Body of pancreas (tissue), 4 donors: ENCODE measurements at regions not wholly inside any gene's neighbourhood (a gene's known extent, or its start where the extent isn't known, plus 50 kb on each side); places are given as distances from the start of the nearest gene placed in this dataset.

Source experiments
- ATAC-seq: fragments of 150-250 bp; one replicate; pipeline ENCODE4 v1.9.1; 2016
- DNase-seq, 4 donors: peaks; one replicate each; pipeline ENCODE4 v3.0.0-alpha.2; 2019
- H3K27ac ChIP-seq, 4 donors: fragments of 200-600 bp; sonication (generic); 1 replicate in 3 of 4; 2 replicates in 1 of 4; pipeline versions ENCODE4 v1.5.1 to v1.6.1; 2016 to 2019; ENCODE audit warnings: mild to moderate bottlenecking in 1 of 4, mixed read lengths in 1 of 4, moderate library complexity in 1 of 4
- H3K27me3 ChIP-seq, 2 donors: fragments of 200-600 bp; sonication (generic); one replicate each; pipeline ENCODE4 v1.6.0; 2016; ENCODE audit warnings: mild to moderate bottlenecking in 1 of 2
- H3K36me3 ChIP-seq, 2 donors: fragments of 200-600 bp; sonication (generic); replicated peaks in 1 of 2; 2 replicates each; pipeline ENCODE4 v1.5.1; 2016; ENCODE audit warnings: low read depth in 2 of 2; ENCODE audit not compliant: insufficient read depth in 1 of 2
- H3K4me1 ChIP-seq: fragments of 200-600 bp; sonication (generic); one replicate; pipeline ENCODE4 v1.6.0; 2016
- H3K4me3 ChIP-seq, 2 donors: fragments of 200-600 bp; sonication (generic); 1 replicate in 1 of 2; 2 replicates in 1 of 2; pipeline ENCODE4 v1.5.1; 2016 to 2019
- H3K9me3 ChIP-seq, 3 donors: fragments of 200-600 bp; sonication (generic); 1 replicate in 2 of 3; 2 replicates in 1 of 3; pipeline ENCODE4 v1.5.1; 2016
- CTCF ChIP-seq, 7 experiments: fragments of 450-650 bp in 4 of 7; fragments of 200-600 bp in 3 of 7; sonication (generic) in 3 of 7; IDR thresholded peaks; one replicate each; pipeline ENCODE4 v1.5.1; 2016 to 2019; ENCODE audit warnings: antibody characterized with exemption in 7 of 7
- POLR2A ChIP-seq, 3 donors: fragments of 450-650 bp; IDR thresholded peaks; one replicate each; pipeline ENCODE4 v1.6.1; 2016; ENCODE audit warnings: antibody characterized with exemption in 3 of 3, mild to moderate bottlenecking in 2 of 3
- WGBS, 2 donors: methylation state at CpG; one replicate each; pipeline ENCODE4 v1.1.5; 2017; 5-methylcytosine and 5-hydroxymethylcytosine counted together
- intact Hi-C: fragments of 100-400 bp; cut with DNase I; formaldehyde crosslinking; loops from one replicate; pipeline ENCODE4 v1.15.1; 2023

GRCh38 chr2:18912225-18912888, 323.0 kb upstream of the NT5C1B start:
- no peak for DNase-seq
- H3K27me3 ChIP-seq: no peaks in the 10 kb centered on the region
- H3K4me3 ChIP-seq: no peak overlapping the region
- no peak for TF ChIP-seq CTCF (IDR thresholded peaks at IDR 0.05)
- TF ChIP-seq POLR2A (IDR thresholded peaks at IDR 0.05): no peak
- intact Hi-C loops: no loop called here
- no peaks in the 10 kb centered on the region for H3K9me3 ChIP-seq
- WGBS, 2 donors: 50 to 57% methylated on average over 8 of the region's 8 CpGs
- ATAC-seq: no peak
- H3K27ac ChIP-seq: no peak overlapping the region
- H3K36me3 ChIP-seq: no peaks in the 10 kb centered on the region
- H3K4me1 ChIP-seq: no peaks in the 10 kb centered on the region

GRCh38 chr2:18911416-18911815, 322.0 kb upstream of the NT5C1B start:
- 89 to 90% methylated on average over 7 of the region's 7 CpGs for WGBS, 2 donors
- Histone ChIP-seq H3K27me3 (no peaks in the 10 kb centered on the region), H3K27ac (no peak overlapping the region), H3K9me3 (no peaks in the 10 kb centered on the region), H3K4me3 (no peak overlapping the region), H3K36me3 (no peaks in the 10 kb centered on the region), H3K4me1 (no peaks in the 10 kb centered on the region)
- DNase-seq: no peak
- TF ChIP-seq POLR2A (IDR thresholded peaks at IDR 0.05) (no peak), CTCF (IDR thresholded peaks at IDR 0.05) (no peak)
- no peak for ATAC-seq
- intact Hi-C loops: no loop called here

- DNase-seq (peak in 1 of 4 donors; percentile 19), ATAC-seq (no peak)
- WGBS, 2 donors: 68 to 86% methylated on average over 4 of the region's 4 CpGs
- Histone ChIP-seq H3K4me3 (no peak overlapping the region), H3K27me3 (no peaks in the 10 kb centered on the region), H3K27ac (no peak overlapping the region), H3K36me3 (no peaks in the 10 kb centered on the region), H3K4me1 (no peaks in the 10 kb centered on the region), H3K9me3 (no peaks in the 10 kb centered on the region)
- intact Hi-C loops: no loop called here
- no peak for TF ChIP-seq CTCF (IDR thresholded peaks at IDR 0.05)
- TF ChIP-seq POLR2A (IDR thresholded peaks at IDR 0.05): no peak
Measured at GRCh38 chr2:18910843-18911242, 321.5 kb upstream of the NT5C1B start.

GRCh38 chr2:18907937-18908336, 318.6 kb upstream of the NT5C1B start:
- ATAC-seq (no peak), DNase-seq (no peak)
- WGBS, 2 donors: 87 to 90% methylated on average over 3 of the region's 3 CpGs
- H3K4me1 ChIP-seq: no peaks in the 10 kb centered on the region
- H3K9me3 ChIP-seq: no peaks in the 10 kb centered on the region
- no peaks in the 10 kb centered on the region for H3K36me3 ChIP-seq
- no peak overlapping the region for H3K27ac ChIP-seq
- no peak for TF ChIP-seq CTCF (IDR thresholded peaks at IDR 0.05)
- no peak for TF ChIP-seq POLR2A (IDR thresholded peaks at IDR 0.05)
- no peak overlapping the region for H3K4me3 ChIP-seq
- intact Hi-C loops: no loop called here
- H3K27me3 ChIP-seq: no peaks in the 10 kb centered on the region

GRCh38 chr2:18907508-18907907, 318.1 kb upstream of the NT5C1B start:
- no peak for DNase-seq
- no peak for ATAC-seq
- no peak for TF ChIP-seq CTCF (IDR thresholded peaks at IDR 0.05)
- no peaks in the 10 kb centered on the region for H3K36me3 ChIP-seq
- H3K4me1 ChIP-seq: no peaks in the 10 kb centered on the region
- 69 to 78% methylated on average over 2 of the region's 2 CpGs for WGBS, 2 donors
- no peak overlapping the region for H3K4me3 ChIP-seq
- no peaks in the 10 kb centered on the region for H3K27me3 ChIP-seq
- no peaks in the 10 kb centered on the region for H3K9me3 ChIP-seq
- H3K27ac ChIP-seq: no peak overlapping the region
- intact Hi-C loops: no loop called here
